ENCODE measurements at regions not wholly inside any gene's neighbourhood (a gene's known extent, or its start where the extent isn't known, plus 50 kb on each side); places are given as distances from the start of the nearest gene placed in this dataset.
"Not testable (repeated sequence)": the region's sequence is repeated elsewhere in the genome, so short reads cannot be mapped to it uniquely, and the experiment has no call there.

DNA sequence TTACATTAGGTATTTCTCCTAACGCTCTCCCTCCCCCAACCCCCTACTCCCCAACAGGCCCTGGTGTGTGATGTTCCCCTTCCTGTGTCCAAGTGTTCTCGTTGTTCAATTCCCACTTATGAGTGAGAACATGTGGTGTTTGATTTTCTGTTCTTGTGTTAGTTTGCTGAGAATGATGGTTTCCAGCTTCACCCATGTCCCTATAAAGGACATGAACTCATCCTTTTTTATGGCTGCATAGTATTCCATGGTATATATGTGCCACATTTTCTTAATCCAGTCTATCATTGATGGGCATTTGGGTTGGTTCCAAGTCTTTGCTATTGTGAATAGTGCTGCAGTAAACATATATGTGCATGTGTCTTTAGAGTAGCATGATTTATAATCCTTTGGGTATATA is 162.1 kb upstream of the DLX2 start:
- not testable (repeated sequence) for H3K9ac ChIP-seq (ENCODE audit: low read depth, low read length); H3K4me3 ChIP-seq (ENCODE audit: low read length); H3K9me3 ChIP-seq (ENCODE audit: insufficient read depth, low read depth, low read length); H3K36me3 ChIP-seq (ENCODE audit: insufficient read depth, low read depth, low read length); H3K27me3 ChIP-seq (ENCODE audit: insufficient read depth, low read length); H3K27ac ChIP-seq (ENCODE audit: low read length)
- peaks cover 15% of the 10 kb centered on the region for H3K4me1 ChIP-seq (ENCODE audit: insufficient read depth, low read length)

DNA sequence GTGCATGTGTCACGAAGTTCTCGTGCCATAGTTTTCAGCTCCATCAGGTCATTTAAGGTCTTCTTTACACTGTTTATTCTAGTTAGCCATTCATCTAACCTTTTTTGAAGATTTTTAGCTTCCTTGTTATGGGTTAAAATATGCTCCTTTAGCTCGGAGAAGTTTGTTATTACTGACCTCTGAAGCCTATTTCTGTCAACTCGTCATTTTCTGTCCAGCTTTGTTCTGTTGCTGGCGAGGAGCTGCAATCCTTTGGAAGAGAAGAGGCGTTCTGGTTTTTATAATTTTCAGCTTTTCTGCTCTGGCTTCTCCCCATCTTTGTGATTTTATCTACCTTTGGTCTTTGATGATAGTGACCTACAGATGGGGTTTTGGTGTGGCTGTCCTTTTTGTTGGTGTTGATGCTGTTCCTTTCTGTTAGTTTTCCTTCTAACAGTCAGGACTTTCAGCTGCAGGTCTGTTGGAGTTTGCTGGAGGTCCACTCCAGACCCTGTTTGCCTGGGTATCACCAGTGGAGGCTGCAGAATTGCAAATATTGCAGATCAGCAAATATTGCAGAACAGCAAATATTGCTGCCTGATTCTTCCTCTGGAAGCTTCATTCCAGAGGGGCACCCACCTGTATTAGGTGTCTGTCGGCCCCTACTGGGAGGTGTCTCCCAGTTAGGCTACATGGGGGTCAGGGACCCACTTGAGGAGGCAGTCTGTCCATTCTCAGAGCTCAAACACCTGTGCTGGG is 157.7 kb upstream of the ITGA6 start:
- H3K27me3 ChIP-seq (ENCODE audit: insufficient read depth, low read length), result not testable (repeated sequence)

DNA sequence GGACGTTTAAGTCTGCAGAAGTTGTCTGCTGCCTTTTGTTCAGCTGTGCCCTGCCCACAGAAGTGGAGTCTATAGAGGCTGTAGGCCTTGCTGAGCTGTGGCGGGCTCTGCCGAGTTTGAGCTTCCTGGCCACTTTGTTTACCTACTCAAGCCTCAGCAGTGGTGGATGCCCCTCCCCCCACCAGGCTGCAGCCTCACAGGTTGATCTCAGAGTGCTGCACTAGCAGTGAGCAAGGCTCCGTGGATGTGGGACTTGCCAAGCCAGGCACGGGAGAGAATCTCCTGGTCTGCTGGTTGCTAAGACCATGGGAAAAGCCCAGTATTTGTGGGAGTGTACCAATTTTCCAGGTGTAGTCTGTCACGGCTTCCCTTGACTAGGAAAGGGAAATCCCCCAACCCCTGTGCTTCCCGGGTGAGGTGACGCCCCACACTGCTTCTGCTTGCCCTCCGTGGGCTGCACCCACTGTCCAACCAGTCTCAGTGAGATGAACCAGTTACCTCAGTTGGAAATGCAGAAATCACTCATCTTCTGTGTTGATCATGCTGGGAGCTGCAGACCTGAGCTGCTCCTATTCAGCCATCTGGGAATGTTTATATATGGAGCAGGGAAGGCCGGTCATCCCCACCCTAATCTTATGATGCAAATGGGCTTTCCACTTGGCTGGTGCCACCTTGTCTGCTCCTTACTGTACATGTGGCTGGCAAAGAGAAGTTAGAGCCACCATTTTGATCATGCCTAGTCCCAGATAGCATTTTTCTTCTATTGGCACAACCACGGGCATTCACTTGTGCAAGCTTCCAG is 156.9 kb upstream of the ITGA6 start:
- Histone ChIP-seq H3K36me3 (ENCODE audit: insufficient read depth, low read depth, low read length) (no peaks in the 10 kb centered on the region), H3K4me3 (ENCODE audit: low read length) (no peak overlapping the region), H3K4me1 (ENCODE audit: insufficient read depth, low read length) (peaks cover 10% of the 10 kb centered on the region; the same call in 1 of the 2 replicates), H3K27me3 (ENCODE audit: insufficient read depth, low read length) (no peaks in the 10 kb centered on the region), H3K27ac (ENCODE audit: low read length) (no peak overlapping the region), H3K9ac (ENCODE audit: low read depth, low read length) (no peak overlapping the region; the same call in 1 of the 2 replicates), H3K9me3 (ENCODE audit: insufficient read depth, low read depth, low read length) (no peaks in the 10 kb centered on the region)

More for the DNA sequence above, 157.7 kb upstream of the ITGA6 start:
- not testable (repeated sequence) for H3K9me3 ChIP-seq (ENCODE audit: insufficient read depth, low read depth, low read length); H3K4me3 ChIP-seq (ENCODE audit: low read length); H3K9ac ChIP-seq (ENCODE audit: low read depth, low read length); H3K27ac ChIP-seq (ENCODE audit: low read length); H3K36me3 ChIP-seq (ENCODE audit: insufficient read depth, low read depth, low read length)
- peaks cover 10% of the 10 kb centered on the region; the same call in 1 of the 2 replicates for H3K4me1 ChIP-seq (ENCODE audit: insufficient read depth, low read length)

DNA sequence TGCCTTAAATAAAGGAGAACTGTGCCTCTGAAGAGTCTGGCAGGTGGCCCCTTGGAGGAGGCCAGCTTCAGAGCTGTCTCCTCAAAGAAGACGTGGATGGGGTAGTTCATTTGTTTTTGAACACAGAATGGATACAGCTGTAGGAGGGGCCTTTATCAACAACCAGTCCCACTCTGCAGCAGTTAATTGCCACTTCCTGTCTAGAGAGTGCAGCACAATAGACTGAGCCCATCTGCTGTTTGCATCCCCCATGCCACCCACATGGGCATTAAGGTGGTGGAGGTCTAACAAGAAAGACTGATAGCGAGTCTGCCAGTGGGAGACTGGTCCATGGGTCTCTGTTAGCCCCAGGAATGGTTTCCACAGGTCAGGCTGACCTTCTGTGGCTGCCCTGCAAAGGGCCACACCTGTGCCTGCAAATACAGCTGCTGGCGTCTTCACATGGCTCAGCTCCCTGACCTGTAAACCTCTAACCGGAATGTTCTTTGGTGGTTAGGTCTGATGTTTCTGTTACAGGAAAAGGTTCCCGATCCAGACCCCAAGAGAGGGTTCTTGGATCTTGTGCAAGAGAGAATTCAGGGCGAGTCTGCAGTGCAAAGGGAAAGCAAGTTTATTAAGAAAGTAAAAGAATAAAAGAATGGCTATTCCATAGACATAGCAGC is 153.3 kb upstream of the ITGA6 start:
- peaks cover 10% of the 10 kb centered on the region; the same call in 1 of the 2 replicates for H3K4me1 ChIP-seq (ENCODE audit: insufficient read depth, low read length)
- H3K4me3 ChIP-seq (ENCODE audit: low read length), result no peak overlapping the region
- H3K27me3 ChIP-seq (ENCODE audit: insufficient read depth, low read length), result no peaks in the 10 kb centered on the region
- no peaks in the 10 kb centered on the region for H3K36me3 ChIP-seq (ENCODE audit: insufficient read depth, low read depth, low read length)
- H3K27ac ChIP-seq (ENCODE audit: low read length), result no peak overlapping the region
- peaks cover 7% of the 10 kb centered on the region; the same call in 1 of the 2 replicates for H3K9me3 ChIP-seq (ENCODE audit: insufficient read depth, low read depth, low read length)
- no peak overlapping the region for H3K9ac ChIP-seq (ENCODE audit: low read depth, low read length)

DNA sequence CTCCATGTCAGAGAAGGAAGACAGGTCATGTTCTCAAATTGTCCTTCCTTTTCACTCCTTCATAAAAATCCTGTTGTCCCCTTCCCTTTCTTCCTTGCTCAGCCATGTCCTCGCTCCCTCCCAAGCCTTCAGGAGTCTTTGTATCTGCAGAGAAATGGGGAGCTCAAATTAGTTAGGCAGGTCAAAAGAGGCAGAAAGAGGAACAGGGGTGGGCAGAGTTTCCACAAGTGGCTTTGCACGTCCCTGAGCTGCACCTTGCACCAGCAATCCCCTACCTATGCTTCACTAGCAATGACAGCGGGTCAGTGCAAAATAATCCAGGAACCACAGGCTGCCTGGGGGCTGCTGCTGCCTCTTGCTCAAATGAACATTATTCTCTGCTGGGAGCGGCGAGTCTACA is 152.1 kb upstream of the ITGA6 start:
- H3K36me3 ChIP-seq (ENCODE audit: insufficient read depth, low read depth, low read length), result no peaks in the 10 kb centered on the region
- no peaks in the 10 kb centered on the region for H3K27me3 ChIP-seq (ENCODE audit: insufficient read depth, low read length)
- H3K9ac ChIP-seq (ENCODE audit: low read depth, low read length), result no peak overlapping the region
- H3K9me3 ChIP-seq (ENCODE audit: insufficient read depth, low read depth, low read length), result peaks cover 7% of the 10 kb centered on the region; the same call in 1 of the 2 replicates
- H3K4me1 ChIP-seq (ENCODE audit: insufficient read depth, low read length), result peaks cover 7% of the 10 kb centered on the region; the same call in 1 of the 2 replicates
- no peak overlapping the region for H3K4me3 ChIP-seq (ENCODE audit: low read length)
- no peak overlapping the region for H3K27ac ChIP-seq (ENCODE audit: low read length)

DNA sequence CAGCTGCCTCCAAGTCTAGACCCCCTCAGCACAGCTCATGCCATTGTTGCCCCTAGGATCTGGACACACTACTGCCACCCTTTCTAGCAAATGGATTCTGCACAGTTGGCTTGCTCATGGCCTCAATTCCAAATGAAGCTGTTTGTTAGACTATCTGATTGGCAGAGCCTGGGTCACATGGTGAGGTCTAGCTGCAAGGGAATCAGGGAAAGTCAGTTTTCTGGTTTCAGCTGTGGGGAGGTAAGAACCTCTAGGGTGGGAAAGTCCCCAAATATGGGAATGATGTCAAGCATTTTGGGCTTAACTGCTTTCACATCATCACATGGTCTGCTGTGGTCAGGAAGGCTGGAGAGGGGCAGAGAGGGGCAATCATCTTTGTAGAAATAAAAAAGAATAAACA is 150.4 kb upstream of the ITGA6 start:
- H3K27me3 ChIP-seq (ENCODE audit: insufficient read depth, low read length), result no peaks in the 10 kb centered on the region
- H3K9ac ChIP-seq (ENCODE audit: low read depth, low read length), result no peak overlapping the region
- no peak overlapping the region for H3K4me3 ChIP-seq (ENCODE audit: low read length)
- no peak overlapping the region for H3K27ac ChIP-seq (ENCODE audit: low read length)
- no peaks in the 10 kb centered on the region for H3K36me3 ChIP-seq (ENCODE audit: insufficient read depth, low read depth, low read length)
- peaks cover 7% of the 10 kb centered on the region; the same call in 1 of the 2 replicates for H3K9me3 ChIP-seq (ENCODE audit: insufficient read depth, low read depth, low read length)
- H3K4me1 ChIP-seq (ENCODE audit: insufficient read depth, low read length), result no peaks in the 10 kb centered on the region

DNA sequence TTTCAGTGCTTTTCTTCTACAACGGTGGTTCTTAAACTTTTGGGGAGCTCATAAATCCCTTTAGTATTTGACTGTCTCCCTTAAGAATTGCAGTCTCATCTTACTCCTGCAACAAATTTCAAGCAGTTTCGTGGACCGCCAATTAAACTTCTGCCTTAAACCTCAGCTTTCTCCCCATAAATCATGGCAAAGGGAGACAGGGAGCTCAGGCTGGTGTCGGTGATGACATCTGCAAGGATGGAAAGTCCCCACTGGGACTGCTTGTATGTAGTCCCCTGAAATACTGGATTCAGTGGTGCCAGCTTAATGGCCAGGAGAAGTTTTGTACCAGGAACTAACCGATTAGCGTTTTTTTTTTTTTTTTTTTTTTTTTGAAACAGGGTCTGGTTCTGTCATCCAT is 148.7 kb upstream of the ITGA6 start:
- Histone ChIP-seq H3K4me3 (ENCODE audit: low read length) (no peak overlapping the region), H3K27me3 (ENCODE audit: insufficient read depth, low read length) (no peaks in the 10 kb centered on the region), H3K4me1 (ENCODE audit: insufficient read depth, low read length) (no peaks in the 10 kb centered on the region), H3K27ac (ENCODE audit: low read length) (no peak overlapping the region), H3K9ac (ENCODE audit: low read depth, low read length) (no peak overlapping the region), H3K36me3 (ENCODE audit: insufficient read depth, low read depth, low read length) (no peaks in the 10 kb centered on the region), H3K9me3 (ENCODE audit: insufficient read depth, low read depth, low read length) (peaks cover 7% of the 10 kb centered on the region; the same call in 1 of the 2 replicates)

DNA sequence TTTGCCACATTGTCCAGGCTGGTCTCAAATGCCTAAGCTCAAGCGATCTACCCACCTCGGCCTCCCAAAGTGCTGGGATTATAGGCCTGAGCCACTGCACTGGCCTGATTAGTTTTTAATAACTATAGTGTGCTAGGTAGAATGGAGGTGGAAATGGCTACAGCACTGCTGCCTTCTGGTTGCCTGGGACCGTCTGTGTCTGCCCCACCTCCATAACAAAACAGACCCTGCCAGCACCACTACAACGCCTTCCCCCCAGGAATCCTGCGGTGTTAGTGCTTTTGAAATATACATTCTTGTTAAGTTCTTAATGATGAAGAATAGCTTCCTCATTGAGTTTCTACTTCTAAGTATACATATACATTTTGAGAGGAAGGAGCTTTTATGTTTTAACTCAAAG is 148.2 kb upstream of the ITGA6 start:
- peaks cover 7% of the 10 kb centered on the region; the same call in 1 of the 2 replicates for H3K9me3 ChIP-seq (ENCODE audit: insufficient read depth, low read depth, low read length)
- H3K4me3 ChIP-seq (ENCODE audit: low read length), result no peak overlapping the region
- H3K4me1 ChIP-seq (ENCODE audit: insufficient read depth, low read length), result peaks cover under 1% of the 10 kb centered on the region; the same call in 1 of the 2 replicates
- H3K27ac ChIP-seq (ENCODE audit: low read length), result no peak overlapping the region
- H3K27me3 ChIP-seq (ENCODE audit: insufficient read depth, low read length), result no peaks in the 10 kb centered on the region
- H3K9ac ChIP-seq (ENCODE audit: low read depth, low read length), result no peak overlapping the region
- no peaks in the 10 kb centered on the region for H3K36me3 ChIP-seq (ENCODE audit: insufficient read depth, low read depth, low read length)

DNA sequence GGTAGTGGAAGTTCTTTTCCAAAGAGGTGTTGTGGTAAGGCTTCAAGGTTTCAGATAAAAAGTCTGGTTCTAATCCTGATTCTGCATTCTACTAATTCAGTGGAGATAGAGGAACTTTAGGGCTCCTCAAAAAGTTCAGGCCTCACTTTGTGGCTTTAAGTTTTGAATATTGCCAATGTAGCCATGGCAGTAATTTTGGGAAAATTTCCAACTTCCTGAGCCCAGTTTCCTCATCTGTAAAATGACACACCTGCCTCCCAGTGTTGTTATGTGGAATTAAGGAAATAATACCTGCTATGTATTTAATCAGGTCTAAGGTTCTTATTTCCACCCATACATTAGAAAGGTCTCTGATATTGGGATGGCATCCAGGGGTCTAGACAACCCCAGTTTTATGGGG is 147.6 kb upstream of the ITGA6 start:
- Histone ChIP-seq H3K9ac (ENCODE audit: low read depth, low read length) (no peak overlapping the region), H3K36me3 (ENCODE audit: insufficient read depth, low read depth, low read length) (no peaks in the 10 kb centered on the region), H3K27ac (ENCODE audit: low read length) (no peak overlapping the region), H3K4me3 (ENCODE audit: low read length) (no peak overlapping the region), H3K27me3 (ENCODE audit: insufficient read depth, low read length) (no peaks in the 10 kb centered on the region), H3K9me3 (ENCODE audit: insufficient read depth, low read depth, low read length) (peaks cover 7% of the 10 kb centered on the region; the same call in 1 of the 2 replicates), H3K4me1 (ENCODE audit: insufficient read depth, low read length) (peaks cover 7% of the 10 kb centered on the region)

DNA sequence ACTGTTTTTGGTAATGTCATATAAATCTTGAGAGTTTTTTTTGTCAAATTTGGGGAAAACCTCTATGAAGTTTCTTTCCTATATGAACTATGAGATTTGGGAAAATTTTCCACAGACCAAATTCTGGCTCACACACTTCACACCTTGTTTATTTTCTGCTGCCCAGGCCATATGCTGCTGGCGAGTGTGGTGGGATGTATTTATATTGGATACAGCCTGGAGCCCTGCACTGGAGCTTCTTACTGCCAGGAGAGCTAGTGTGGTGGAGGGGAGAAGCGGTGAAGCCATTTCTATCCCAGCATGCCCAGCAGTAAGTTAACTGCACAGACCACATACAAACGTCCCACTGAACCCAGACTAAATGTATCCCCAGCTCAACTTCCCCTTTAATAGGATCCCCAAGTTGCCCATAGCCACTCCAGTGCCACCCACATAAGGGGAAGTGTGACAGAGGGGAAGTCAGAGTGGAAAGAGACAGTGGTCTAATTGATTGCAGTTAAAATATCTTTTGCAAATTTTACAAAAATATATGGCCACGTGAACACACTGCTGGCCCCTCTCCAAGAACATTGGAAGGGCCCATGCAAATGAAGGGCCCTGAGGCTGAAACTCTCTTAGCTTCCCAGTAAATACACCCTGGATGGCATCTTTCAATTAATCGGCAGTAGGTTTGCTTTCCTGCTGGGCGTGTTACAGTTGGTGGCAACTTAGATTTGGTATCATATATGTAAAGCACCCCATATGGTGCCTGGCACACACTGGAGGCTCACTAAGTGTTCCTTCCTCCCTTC is 146.6 kb upstream of the ITGA6 start:
- Histone ChIP-seq H3K27me3 (ENCODE audit: insufficient read depth, low read length) (no peaks in the 10 kb centered on the region), H3K27ac (ENCODE audit: low read length) (no peak overlapping the region), H3K36me3 (ENCODE audit: insufficient read depth, low read depth, low read length) (no peaks in the 10 kb centered on the region), H3K9me3 (ENCODE audit: insufficient read depth, low read depth, low read length) (peaks cover 7% of the 10 kb centered on the region; the same call in 1 of the 2 replicates), H3K4me1 (ENCODE audit: insufficient read depth, low read length) (peaks cover 15% of the 10 kb centered on the region), H3K9ac (ENCODE audit: low read depth, low read length) (no peak overlapping the region), H3K4me3 (ENCODE audit: low read length) (no peak overlapping the region)
